ENCODE measurements at regions not wholly inside any gene's neighbourhood (a gene's known extent, or its start where the extent isn't known, plus 50 kb on each side); places are given as distances from the start of the nearest gene placed in this dataset.

DNA sequence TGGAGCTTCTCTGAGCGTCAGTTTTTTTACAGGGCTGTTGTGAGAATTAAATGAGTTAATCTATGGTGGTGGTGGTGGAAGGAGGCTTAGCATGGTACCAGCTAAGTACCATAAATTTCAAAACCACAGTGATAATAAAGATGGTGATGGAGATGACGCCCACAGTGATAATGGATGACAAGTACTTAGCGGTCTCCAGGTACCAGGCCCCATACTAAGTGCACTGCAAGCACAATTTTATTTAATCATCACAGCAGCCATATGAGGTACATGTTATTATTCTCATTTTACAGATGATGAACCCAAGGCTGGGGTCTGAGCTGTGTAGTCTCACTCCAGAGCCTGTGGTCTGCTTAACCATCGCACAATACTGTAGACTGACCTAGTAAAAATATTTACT lies 75.1 kb downstream of the PAX1 start:
- TF ChIP-seq, protein P1, sequence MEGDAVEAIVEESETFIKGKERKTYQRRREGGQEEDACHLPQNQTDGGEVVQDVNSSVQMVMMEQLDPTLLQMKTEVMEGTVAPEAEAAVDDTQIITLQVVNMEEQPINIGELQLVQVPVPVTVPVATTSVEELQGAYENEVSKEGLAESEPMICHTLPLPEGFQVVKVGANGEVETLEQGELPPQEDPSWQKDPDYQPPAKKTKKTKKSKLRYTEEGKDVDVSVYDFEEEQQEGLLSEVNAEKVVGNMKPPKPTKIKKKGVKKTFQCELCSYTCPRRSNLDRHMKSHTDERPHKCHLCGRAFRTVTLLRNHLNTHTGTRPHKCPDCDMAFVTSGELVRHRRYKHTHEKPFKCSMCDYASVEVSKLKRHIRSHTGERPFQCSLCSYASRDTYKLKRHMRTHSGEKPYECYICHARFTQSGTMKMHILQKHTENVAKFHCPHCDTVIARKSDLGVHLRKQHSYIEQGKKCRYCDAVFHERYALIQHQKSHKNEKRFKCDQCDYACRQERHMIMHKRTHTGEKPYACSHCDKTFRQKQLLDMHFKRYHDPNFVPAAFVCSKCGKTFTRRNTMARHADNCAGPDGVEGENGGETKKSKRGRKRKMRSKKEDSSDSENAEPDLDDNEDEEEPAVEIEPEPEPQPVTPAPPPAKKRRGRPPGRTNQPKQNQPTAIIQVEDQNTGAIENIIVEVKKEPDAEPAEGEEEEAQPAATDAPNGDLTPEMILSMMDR (IDR thresholded peaks at IDR 0.05; ENCODE audit: unreplicated experiment) = no peak
- Mint-ChIP-seq H3K27ac (ENCODE audit: unreplicated experiment) (no peak overlapping the region), H3K4me1 (ENCODE audit: unreplicated experiment) (no peaks in the 10 kb centered on the region), H3K36me3 (ENCODE audit: low read depth, unreplicated experiment) (no peaks in the 10 kb centered on the region), H3K27me3 (ENCODE audit: unreplicated experiment) (no peaks in the 10 kb centered on the region), H3K9me3 (ENCODE audit: unreplicated experiment) (no peaks in the 10 kb centered on the region), H3K4me3 (ENCODE audit: unreplicated experiment) (no peak overlapping the region)
- no peak for DNase-seq (ENCODE audit: low spot score)
